Stimulated activated CD8-positive, alpha-beta memory T cell treated with anti-CD3 and anti-CD28 coated beads, Interleukin-4, amount 100 ng/mL, for 48 hours (primary cell): ENCODE measurements at regions not wholly inside any gene's neighbourhood (a gene's known extent, or its start where the extent isn't known, plus 50 kb on each side); places are given as distances from the start of the nearest gene placed in this dataset.

Experiments
- DNase-seq: peaks from one replicate; pipeline ENCODE4 v3.0.0-alpha.2; 2020

DNA sequence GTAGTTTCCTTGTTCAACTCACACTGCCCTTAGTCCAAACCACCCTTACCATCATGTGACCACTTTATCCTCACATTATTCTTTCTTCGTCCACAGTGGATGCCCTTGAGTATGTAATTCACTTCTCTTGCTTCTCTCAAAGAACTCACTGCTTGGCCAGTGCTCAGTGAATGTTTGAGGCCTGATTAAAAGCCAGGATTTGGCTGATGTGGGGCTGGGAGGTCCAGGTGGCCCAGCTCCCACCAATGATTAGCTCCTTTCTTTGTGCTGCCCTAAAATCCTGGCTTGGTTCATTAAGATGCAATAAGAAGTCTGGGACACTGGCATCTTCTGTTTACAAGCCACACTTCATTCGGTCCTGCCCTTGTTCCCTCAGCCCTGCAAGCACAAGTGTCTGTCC lies 97.8 kb upstream of the CELF4 start:
- no peak for DNase-seq

DNA sequence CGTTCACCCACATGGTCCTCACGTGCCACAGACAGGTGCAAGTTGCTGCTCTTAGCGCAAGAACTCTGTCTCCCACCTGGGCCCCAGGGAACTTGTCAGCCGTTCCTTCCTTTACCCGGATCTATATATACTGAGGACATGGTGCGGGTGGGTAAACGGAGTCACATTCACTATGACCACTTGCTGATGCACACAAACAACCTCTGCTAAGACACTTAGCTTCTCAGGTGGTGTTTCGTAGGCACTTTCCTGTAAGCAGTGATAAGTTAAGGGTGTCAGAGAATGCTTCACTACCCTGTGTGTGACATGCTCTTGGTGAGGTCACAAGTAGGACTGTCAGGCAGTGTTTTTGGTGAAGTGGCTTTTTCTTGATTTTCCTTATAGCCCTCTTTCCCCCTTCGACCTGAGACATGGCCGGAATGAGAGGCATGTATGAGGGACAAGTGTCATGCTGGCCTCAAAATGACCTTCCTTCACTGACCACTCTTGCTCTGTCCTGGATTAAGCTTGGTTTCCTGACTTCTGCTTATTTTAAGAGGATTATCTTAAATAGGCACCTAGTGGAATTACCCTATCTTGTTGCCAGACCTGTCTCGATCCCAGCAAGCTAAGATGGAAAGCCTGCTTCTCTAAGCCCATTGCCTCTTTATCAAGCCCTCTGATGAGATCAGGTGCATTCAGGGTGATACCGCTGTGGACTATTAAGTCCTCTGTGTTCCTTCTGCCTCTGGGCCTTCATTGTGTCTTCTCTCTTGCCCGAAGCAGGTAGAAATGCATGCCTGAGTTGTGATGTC lies 97.1 kb upstream of the CELF4 start:
- DNase-seq, result no peak

DNA sequence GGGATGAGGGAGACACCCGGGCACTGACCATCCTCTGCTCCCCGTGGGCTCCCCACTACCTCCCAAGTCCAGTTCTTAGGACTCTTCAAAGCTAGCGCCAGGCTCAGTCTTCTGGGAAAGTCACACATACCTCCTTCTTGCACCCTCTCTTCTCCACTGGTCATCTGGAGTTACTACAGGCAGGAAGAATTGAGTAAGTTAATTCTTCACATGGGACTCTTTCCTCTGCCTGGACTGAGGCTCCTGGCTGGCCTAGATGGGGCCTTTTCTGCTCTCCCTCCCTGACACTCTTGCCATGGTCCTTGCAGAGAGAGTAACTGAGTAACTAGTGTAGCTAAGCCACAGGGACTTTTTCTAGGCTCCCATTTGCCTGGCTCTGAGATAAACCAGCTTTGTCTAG lies 96.5 kb upstream of the CELF4 start:
- no peak for DNase-seq

DNA sequence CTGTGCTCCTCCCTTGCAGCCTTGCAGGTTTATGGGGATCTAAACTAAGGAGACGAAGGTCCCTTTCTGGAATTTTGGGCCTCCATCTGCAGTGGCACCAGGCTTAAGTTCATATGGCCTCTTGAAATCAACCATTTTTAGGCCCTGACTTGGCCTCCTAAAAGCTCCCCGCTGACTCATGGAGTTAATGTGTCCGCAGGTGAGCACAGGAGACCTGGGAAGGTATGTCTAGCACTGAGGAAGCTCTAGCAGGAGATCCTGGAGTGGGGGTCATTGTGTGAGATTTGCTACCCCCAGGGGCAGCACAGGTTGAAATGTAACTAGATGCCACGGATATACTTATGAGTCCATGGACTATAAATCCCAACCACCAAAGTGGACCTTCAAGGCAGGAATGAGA lies 95.9 kb upstream of the CELF4 start:
- DNase-seq, result no peak

DNA sequence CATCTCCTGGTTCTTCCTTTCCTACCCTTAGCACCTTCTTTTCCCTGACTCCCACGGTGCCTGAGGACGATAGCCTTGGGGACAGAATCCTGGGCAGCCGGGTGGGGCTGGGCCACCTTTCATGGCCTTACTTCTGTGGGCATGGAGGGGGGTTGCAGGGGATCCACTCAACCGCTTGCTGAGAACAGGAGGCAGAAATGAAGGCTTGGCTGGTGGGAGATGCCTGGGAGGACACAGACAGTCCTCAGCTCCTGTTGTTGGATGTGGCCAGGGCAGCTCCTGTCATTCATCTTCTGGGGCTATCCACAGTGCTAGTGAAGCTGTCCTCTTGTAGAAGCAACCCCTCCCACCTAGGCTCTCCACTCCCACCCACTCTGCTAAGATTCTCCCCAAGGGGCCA lies 95.5 kb upstream of the CELF4 start:
- no peak for DNase-seq

DNA sequence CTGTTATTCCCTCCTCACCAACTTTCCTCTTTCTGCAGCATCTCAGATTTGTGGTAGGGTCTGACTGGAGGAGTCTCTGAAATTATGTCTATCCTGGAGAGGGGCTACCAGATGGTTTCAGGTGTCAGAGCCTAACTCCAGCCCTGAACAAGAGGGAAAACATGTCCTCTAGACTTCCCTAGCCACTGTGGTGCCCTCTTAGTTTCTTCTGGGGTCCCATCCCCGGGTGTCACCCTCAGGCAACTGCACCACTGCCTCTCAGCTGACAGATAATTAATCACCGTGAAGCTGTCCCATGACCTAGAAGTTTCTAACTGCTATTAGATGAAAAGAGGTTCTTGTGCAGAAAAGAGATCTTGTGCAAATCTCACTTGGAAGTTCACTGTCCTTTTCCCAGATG lies 95.1 kb upstream of the CELF4 start:
- no peak for DNase-seq

DNA sequence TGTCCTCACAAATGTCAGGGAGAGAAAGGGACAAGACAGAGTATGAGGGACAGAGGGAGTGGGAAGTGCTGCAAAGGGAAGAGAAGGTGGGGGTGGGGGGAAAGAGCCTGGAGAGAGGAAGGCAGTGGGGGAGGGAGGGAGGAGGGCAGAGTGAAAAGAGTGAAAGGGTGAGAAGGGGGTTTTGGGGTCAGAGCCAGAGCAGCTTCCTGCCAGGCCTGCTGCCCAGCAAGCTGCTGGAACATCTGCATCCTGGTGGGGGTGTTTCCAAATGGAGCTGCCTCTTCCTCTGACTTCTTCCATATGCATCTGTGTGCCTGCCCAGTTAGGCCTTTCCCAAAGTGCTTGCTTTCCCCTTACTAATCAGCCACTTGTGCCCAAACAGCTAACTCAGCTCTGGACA lies 94.3 kb upstream of the CELF4 start:
- no peak for DNase-seq

DNA sequence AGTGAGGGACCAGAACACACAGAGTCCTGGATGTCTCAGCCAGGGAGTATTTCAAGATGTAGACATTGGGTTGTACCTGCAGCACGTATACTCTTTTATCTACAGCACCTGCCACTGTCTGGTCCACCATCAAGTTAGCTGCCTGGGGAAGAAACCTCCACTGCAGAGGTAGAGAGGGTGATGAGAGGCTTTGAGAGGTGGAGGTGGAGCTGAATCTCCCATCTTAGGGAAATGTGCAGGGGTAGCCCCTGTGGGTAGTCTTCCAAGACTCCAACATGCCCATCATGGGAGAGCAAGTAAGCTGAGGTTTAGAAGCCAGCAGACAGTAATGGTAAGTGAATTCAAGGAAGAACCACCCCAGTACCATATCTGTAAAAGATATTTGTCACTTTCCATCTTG lies 93.3 kb upstream of the CELF4 start:
- no peak for DNase-seq

DNA sequence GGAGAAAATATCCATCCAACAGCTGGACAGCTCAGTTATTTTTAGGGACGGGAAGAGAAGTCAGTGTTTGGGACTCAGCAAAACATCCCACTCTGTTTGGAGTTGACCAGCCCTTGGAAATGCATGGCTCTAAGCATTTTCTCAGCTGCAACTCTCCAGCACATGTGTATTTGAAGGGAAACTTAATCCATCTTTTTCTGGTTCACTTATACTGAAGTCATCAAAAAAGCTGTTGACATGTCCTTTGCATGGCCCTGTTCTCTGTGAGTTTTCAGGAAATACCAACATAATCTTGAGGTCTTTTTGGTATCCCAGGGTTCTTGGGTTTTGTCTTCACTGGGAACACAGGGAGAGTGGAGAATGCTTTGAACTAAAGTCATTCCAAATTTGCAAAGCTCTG lies 91.9 kb upstream of the CELF4 start:
- no peak for DNase-seq

DNA sequence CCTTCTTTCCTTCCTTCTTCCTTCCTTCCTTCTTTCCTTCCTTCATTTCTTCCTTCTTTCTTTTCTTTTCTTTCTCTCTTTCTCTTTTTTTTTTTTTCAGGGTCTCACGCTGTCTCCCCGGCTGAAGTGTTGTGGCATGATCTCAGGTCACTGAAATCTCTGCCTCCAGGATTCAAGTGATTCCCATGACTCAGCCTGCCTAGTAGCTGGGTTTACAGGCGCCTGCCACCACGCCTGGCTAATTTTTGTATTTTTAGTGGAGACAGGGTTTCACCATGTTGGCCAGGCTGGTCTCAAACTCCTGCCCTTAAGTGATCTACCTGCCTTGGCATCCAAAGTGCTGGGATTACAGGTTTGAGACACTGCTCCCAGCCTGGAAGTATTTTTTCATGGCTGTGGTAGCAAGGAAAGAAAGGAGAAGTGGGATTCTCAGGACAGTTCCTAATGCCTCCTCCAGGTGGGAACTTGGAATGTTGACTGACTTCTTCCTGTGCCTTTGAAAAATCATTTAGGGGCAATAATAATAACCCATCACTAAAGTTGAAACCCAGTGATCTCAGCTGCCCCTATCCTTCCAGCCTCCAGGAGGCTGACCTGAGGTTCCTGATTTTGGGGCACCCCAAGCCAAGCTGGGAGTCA lies 89.3 kb upstream of the CELF4 start:
- no peak for DNase-seq

DNA sequence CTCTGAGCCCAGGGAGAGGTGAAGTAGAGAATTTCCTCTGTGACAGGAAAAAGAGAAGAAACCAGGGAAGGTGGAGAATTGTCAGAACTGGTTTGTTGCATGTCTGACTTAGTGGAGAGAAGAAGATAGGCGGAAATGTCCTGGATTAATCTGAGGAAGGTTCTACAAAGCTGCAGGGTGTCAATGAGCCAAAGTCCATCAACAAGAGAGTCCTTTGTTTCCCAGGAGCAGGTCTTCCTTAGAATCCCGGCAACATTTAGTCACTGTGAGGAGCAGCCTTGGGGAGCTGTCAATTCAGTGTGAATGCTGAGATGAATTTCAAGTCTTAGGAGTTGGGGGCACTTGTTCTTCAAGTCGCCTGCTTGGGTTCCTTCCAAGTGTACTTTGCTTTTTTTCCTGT lies 88.4 kb upstream of the CELF4 start:
- no peak for DNase-seq

DNA sequence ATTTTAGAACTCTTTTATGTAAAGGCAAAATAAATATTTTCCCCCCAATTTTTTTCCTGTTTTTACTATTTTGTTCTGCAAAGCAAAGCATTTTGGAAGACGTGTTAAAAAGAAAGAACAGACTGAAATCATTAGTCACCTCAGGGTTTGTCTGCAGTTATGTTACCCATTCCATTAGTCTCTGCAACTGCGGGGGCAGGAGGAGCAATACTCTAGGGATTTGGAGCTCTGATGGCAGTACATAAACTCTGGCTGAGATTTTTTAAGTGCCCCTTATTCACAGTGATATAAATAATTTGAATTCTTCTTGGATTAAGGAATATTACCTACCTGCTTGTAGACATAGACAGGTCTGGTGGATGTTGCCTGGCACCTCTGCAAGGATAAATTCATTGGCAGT lies 88.0 kb upstream of the CELF4 start:
- no peak for DNase-seq

DNA sequence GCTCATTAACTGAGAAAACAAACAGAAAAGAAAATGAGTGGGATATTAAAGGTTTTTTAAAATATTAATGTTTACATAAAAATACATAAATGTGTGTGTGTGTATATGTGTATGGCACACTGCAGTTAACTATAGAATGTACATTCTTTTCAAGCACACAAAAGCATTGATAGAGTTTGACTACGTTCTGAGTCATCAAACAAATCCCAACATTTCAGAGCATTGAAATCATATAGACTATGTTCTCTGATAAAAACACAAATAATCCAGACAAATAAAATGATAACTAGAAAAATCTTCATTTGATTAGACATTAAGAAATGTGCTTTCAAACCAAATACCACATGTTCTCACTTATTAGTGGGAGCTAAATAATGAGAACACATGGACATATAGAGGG lies 84.3 kb upstream of the CELF4 start:
- no peak for DNase-seq

DNA sequence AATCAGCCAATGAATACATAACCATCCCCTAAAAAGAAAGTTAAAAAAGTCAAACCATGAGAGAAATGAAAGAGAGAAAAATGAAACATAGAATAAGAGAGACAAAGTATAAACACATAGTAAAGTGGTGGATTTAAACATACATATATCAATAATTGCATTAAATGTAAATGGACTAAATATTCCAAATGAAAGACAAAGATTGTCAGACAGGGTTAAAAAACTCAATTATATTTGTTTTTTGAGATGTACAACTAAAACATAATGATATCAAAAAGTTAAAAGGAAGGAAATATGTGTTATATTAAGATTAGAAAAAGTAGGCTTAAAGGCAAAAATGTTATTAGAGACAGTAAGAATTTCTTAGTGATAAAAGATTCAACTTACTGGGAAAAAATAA lies 83.8 kb upstream of the CELF4 start:
- DNase-seq, result no peak

DNA sequence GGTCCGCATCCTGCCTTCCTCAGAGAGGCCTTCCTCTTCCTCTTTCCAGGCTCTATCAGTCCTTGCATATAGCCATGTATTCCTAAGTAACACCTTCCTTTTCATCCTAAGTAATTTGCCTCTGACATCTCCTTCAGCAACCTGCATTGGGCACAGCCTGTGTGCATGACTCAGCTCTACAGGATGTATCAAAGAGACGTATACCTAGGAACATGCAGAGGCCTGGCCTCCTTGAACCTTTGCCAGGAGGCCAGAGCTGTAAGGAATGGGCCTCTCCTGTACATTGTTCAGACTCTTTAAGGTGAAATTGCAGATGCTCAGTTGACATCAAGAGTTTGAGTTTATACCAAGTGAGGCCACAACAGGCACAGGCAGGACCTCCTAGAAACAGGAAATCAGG lies 76.0 kb upstream of the CELF4 start:
- no peak for DNase-seq

DNA sequence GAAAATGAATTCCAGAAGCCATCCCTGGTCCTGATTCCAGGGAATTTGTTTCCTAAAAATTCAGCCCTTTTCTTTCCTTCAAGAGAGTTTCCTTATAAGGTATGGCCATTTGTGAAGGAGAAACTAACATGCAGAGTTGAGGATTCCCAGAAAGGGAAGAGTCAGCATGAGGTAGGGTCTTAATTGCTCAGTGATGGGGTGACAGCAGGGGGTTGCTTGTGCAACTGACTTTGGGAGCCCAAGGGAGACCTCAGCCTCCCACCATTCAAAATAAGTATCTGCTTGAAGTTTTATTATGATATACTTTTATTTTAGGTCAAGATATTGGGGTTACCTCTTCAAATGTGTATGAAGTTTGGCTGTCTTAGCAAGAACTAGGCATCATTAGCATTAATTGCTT lies 74.9 kb upstream of the CELF4 start:
- no peak for DNase-seq

DNA sequence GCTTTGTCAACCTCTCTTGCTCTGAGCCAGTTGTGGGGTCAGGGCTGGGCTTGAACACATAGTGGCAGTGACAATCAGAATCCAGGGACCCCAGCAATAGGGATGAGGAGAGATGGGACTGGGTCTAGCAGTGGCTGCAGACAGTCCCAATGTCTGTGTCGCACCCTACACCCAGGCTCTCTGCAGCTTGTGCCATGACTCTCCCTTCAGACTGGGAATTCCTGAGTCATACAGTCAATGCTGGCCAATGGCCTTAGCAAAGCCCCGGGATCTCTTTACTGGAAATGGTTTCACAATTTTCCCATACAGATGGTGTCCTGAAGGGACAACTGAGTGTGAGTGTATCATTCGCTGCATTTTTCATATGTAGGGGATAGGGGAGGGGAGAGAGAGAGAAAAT lies 74.2 kb upstream of the CELF4 start:
- no peak for DNase-seq

DNA sequence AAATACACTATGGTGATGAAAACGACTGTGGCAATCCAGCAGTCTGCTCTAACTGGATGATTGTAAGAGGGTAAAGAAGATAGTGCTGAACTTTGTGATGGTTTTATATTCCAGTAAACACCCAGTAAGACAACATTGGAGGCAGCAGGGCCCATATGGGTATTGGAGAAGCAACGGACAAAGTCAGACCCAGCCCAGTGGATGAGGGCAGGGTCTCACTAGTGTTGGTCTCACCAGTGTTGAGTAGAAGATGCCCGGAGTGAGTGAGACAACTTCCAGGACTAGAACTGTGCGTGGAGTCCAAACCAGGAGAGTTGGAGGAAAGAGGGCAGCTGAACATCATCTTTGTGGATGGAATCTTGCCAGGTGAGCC lies 71.9 kb upstream of the CELF4 start:
- DNase-seq, result no peak

DNA sequence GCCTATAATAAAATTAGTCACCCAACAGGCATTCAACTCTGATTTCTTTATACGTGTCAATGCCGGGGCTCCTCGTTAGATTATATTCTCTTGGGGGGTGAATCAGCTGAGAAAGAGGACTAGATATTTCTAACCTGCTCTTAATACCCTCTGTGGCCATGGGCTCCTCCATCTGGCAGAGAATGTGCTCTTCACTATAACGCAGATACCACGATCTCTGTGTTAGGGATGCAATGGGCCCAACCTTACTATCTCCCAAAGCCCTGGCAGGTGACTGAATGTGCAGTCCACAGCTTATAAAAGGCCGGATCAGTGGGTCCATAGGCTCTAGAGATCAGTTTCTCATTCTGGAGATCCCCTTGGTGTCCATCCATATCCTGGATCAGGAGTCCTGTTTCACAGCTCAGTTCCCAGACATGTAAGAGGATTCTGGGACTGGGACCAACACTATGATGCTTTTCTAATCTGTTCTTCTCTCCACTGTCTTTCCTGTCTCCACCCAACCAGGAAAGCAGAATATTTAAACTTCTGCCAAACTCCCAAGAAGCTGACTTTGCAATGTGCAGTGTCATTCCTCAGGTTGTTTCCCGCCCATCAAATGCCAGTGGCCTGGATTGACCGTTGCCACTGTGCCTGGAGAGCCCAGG lies 71.4 kb upstream of the CELF4 start:
- no peak for DNase-seq

DNA sequence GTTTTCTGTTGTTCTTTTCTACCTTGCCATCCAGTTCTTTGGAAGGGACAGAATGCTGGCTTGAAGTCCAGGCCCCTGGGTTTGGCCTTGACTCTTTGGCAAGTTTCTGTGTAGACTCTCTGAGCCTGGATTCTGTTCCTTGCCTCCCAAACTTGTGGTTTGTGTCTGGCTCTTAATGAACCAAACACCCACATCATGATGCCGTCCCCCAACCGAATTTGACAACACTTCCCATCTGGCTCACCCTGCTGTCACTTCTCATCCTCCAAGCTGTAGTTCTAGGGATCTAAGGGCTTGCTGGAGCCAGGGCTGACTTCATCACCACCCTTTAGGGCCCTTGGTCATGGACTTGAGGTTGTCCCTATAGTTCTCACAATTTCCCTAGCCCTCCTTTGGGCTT lies 68.9 kb upstream of the CELF4 start:
- no peak for DNase-seq

DNA sequence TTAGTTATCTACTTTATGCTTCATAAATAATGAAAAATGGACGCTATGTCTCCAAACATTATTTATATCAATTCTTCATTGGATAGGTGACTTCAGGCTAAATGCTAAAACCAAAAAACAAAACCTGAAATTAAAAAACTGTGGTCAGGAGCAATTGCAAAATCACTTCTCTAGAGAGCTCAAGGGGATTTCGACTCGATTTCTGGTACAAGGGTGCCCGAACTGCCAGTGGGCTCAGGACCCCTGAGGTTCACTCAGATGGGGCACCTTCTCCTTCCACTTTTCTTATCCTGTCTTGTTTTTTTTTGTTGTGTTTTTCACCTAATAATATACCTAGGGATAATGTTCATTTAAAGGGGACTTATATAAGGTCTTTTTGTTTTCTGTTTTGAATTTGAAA lies 65.8 kb upstream of the CELF4 start:
- DNase-seq, result no peak

DNA sequence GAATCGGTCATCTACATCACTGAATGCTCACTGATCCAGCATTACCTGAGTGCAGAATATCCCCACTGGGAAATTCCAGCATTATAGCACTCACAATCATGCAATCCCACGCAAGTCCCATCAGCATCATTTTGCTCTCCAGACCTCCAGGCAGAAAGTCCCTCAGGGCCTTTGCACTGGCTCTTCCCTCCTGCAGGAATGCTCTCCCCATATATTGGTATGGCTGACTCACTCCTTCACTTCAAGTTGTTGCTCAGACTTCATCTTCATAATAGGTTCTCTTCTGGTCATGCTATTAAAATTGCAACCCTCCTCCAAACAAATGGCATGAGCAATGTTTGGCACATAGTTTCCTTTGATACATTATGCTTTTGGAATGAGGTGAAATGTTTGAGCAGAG lies 64.7 kb upstream of the CELF4 start:
- no peak for DNase-seq

DNA sequence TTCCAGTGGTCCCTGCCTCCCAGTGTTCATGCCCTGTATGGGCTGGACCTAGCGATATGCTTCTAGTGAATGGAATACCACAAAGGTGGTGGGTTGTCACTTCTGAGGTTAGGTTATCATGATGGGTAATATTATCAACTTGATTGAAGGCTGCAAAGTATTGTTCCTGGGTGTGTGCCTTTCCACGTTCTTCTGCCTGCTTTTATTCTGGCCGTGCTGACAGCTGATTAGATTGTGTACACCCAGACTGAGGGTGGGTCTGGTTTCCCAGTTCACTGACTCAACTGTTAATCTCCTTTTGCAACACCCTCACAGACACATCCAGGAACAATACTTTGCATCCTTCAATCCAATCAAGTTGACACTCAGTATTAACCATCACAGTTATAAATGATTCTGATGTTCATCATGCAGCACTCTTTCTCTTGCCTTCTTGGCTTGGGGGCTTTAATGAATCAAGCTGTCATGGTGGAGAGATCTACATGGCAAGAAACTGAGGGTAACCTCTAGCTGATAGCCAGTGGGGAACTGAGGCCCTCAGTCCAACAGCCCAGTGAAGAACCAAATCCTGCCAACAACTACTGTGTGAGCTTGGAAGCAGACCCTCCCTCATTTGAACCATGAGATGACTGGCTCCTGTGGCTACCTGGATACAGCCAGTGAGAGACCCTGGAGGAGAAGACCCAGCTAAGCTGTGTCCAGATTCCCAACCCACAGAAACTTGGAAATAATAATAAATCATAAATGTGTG lies 63.0 kb upstream of the CELF4 start:
- no peak for DNase-seq

DNA sequence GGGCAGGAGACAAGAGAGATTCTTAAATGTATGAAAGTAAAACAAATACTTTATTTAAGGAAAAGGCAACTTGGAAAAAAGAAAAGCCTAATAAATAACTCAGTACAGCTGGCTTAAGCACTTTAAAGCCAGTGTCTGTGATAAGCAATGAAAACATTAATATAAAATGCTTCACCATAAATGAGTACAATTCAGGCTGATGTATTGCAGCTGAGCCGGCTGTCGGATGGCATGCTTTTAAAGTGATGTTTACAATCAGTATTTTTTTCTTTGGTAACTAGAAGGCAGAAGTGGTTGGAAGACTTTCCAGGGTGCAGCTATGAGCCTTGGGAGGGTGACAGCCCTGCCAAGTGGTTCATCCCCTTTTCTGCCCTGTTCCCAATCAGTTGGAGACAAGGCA lies 58.7 kb upstream of the CELF4 start:
- DNase-seq, result no peak
